Fibroblast of lung (primary cell): ENCODE measurements at regions not wholly inside any gene's neighbourhood (a gene's known extent, or its start where the extent isn't known, plus 50 kb on each side); places are given as distances from the start of the nearest gene placed in this dataset.

ENCODE experiments used
- DNase-seq, 2 donors: peaks; one replicate each; pipeline versions ENCODE4 v3.0.0 to v3.0.0-alpha.2; 2010; ENCODE audit warnings: low read depth in 2 of 2
- H2AFZ ChIP-seq: 2 replicates; pipeline ENCODE4 v1.5.1; 2012; ENCODE audit warnings: low read length, control low read depth, inconsistent platforms
- H3K27ac ChIP-seq: 2 replicates; pipeline ENCODE4 v1.5.1; 2011; ENCODE audit warnings: low read length, control low read depth; ENCODE audit not compliant: insufficient read depth
- H3K27me3 ChIP-seq: 2 replicates; pipeline ENCODE4 v1.5.1; 2011; ENCODE audit warnings: mild to moderate bottlenecking, low read length; ENCODE audit not compliant: control insufficient read depth, insufficient read depth
- H3K36me3 ChIP-seq: 2 replicates; pipeline ENCODE4 v1.5.1; 2011; ENCODE audit warnings: low read length; ENCODE audit not compliant: control insufficient read depth, insufficient read depth
- H3K4me1 ChIP-seq: 2 replicates; pipeline ENCODE4 v1.5.1; 2011; ENCODE audit warnings: low read length; ENCODE audit not compliant: control insufficient read depth, insufficient read depth; ENCODE audit errors: extremely low read depth
- H3K4me2 ChIP-seq: 2 replicates; pipeline ENCODE4 v1.5.1; 2011; ENCODE audit warnings: low read length, control low read depth; ENCODE audit not compliant: insufficient read depth; ENCODE audit errors: extremely low read depth
- H3K4me3 ChIP-seq, 4 experiments: fragments of 200-600 bp in 1 of 4; sonication (generic) in 1 of 4; replicated peaks in 1 of 4; 2 replicates each; pipeline ENCODE4 v1.5.1; 2011 to 2016; ENCODE audit warnings: low read length in 4 of 4, low read depth in 3 of 4, mild to moderate bottlenecking in 3 of 4, control low read depth in 2 of 4, inconsistent platforms in 1 of 4, mixed read lengths in 1 of 4; ENCODE audit not compliant: insufficient read depth in 1 of 4; ENCODE audit errors: control extremely low read depth in 1 of 4
- H3K79me2 ChIP-seq: 2 replicates; pipeline ENCODE4 v1.5.1; 2012; ENCODE audit warnings: mild to moderate bottlenecking, low read length, inconsistent platforms; ENCODE audit not compliant: control insufficient read depth, insufficient read depth
- H3K9ac ChIP-seq: 2 replicates; pipeline ENCODE4 v1.5.1; 2011; ENCODE audit warnings: mild to moderate bottlenecking, low read length, control low read depth; ENCODE audit not compliant: insufficient read depth
- H3K9me3 ChIP-seq: 2 replicates; pipeline ENCODE4 v1.5.1; 2012; ENCODE audit warnings: low read depth, low read length; ENCODE audit not compliant: control insufficient read depth, insufficient read depth
- H4K20me1 ChIP-seq: 2 replicates; pipeline ENCODE4 v1.5.1; 2011; ENCODE audit warnings: low read length; ENCODE audit not compliant: control insufficient read depth, insufficient read depth; ENCODE audit errors: extremely low read depth
- CTCF ChIP-seq, 2 donors: IDR thresholded peaks in 1 of 2; conservative IDR thresholded peaks in 1 of 2; 1 replicate in 1 of 2; 2 replicates in 1 of 2; pipeline ENCODE4 v1.5.1; 2011 to 2012; ENCODE audit warnings: low read length in 2 of 2, control low read depth in 1 of 2, inconsistent platforms in 1 of 2, low read depth in 1 of 2, mild to moderate bottlenecking in 1 of 2
- EZH2 ChIP-seq: IDR thresholded peaks from 2 replicates; pipeline ENCODE4 v1.5.1; 2012; ENCODE audit warnings: low read length, control low read depth, mild to moderate bottlenecking; ENCODE audit errors: missing control alignments

GRCh38 chr16:79422064-79422463 is 178.5 kb downstream of the MAF start:
- Histone ChIP-seq H3K79me2 (no peaks in the 10 kb centered on the region), H3K4me1 (no peaks in the 10 kb centered on the region), H3K4me3 (no peak overlapping the region), H3K36me3 (no peaks in the 10 kb centered on the region), H2AFZ (no peak overlapping the region), H3K27ac (no peak overlapping the region), H3K27me3 (no peaks in the 10 kb centered on the region), H3K9ac (no peak overlapping the region), H4K20me1 (no peaks in the 10 kb centered on the region), H3K9me3 (no peaks in the 10 kb centered on the region), H3K4me2 (no peak overlapping the region)
- DNase-seq: no peak
- TF ChIP-seq EZH2 (no peak), CTCF (conservative IDR thresholded peaks at IDR 0.05 in 1 of 2, IDR thresholded peaks at IDR 0.05 in 1 of 2; ENCODE audit: low read depth in 1 of 2, low read length in 2 of 2) (no peak)

- Histone ChIP-seq H3K27ac (no peak overlapping the region), H3K36me3 (no peaks in the 10 kb centered on the region), H3K79me2 (no peaks in the 10 kb centered on the region), H4K20me1 (no peaks in the 10 kb centered on the region), H3K9ac (no peak overlapping the region), H3K4me2 (no peak overlapping the region), H3K27me3 (no peaks in the 10 kb centered on the region), H3K4me3 (no peak overlapping the region), H3K9me3 (no peaks in the 10 kb centered on the region), H3K4me1 (no peaks in the 10 kb centered on the region), H2AFZ (no peak overlapping the region)
- no peak for DNase-seq
- TF ChIP-seq CTCF (conservative IDR thresholded peaks at IDR 0.05 in 1 of 2, IDR thresholded peaks at IDR 0.05 in 1 of 2; ENCODE audit: low read depth in 1 of 2, low read length in 2 of 2): no peak
- TF ChIP-seq EZH2: no peak
Observed at GRCh38 chr16:79421126-79421525, 179.4 kb downstream of the MAF start.

GRCh38 chr16:79420493-79420892 is 180.0 kb downstream of the MAF start:
- H3K4me1 ChIP-seq: no peaks in the 10 kb centered on the region
- no peaks in the 10 kb centered on the region for H3K36me3 ChIP-seq
- TF ChIP-seq CTCF (conservative IDR thresholded peaks at IDR 0.05 in 1 of 2, IDR thresholded peaks at IDR 0.05 in 1 of 2; ENCODE audit: low read depth in 1 of 2, low read length in 2 of 2) (no peak), EZH2 (no peak)
- no peak overlapping the region for H3K27ac ChIP-seq
- no peak overlapping the region for H3K4me2 ChIP-seq
- no peak overlapping the region for H3K4me3 ChIP-seq
- H3K79me2 ChIP-seq: no peaks in the 10 kb centered on the region
- no peaks in the 10 kb centered on the region for H4K20me1 ChIP-seq
- H2AFZ ChIP-seq: no peak overlapping the region
- no peaks in the 10 kb centered on the region for H3K27me3 ChIP-seq
- DNase-seq: no peak
- H3K9ac ChIP-seq: no peak overlapping the region
- H3K9me3 ChIP-seq: no peaks in the 10 kb centered on the region
